Breast epithelium (tissue), 4 donors: ENCODE measurements at regions not wholly inside any gene's neighbourhood (a gene's known extent, or its start where the extent isn't known, plus 50 kb on each side); places are given as distances from the start of the nearest gene placed in this dataset.

Experiments
- DNase-seq, 2 donors: peaks; one replicate each; pipeline ENCODE4 v3.0.0-alpha.2; 2019; ENCODE audit warnings: low spot score in 2 of 2
- H3K27ac ChIP-seq, 2 donors: fragments of 200-600 bp; sonication (generic) in 1 of 2; one replicate each; pipeline ENCODE4 v1.5.1; 2016 to 2019; ENCODE audit warnings: mild to moderate bottlenecking in 1 of 2
- H3K27me3 ChIP-seq, 2 donors: fragments of 200-600 bp; sonication (generic) in 1 of 2; one replicate each; pipeline versions ENCODE4 v1.5.1 to v1.6.0; 2017 to 2019; ENCODE audit warnings: control low read depth in 1 of 2, mild to moderate bottlenecking in 1 of 2
- H3K36me3 ChIP-seq: fragments of 200-600 bp; one replicate; pipeline ENCODE4 v1.5.1; 2019
- H3K4me1 ChIP-seq, 2 donors: fragments of 200-600 bp; sonication (generic); one replicate each; pipeline ENCODE4 v1.5.1; 2016 to 2019; ENCODE audit warnings: control low read depth in 1 of 2
- H3K4me3 ChIP-seq, 3 donors: fragments of 200-600 bp; sonication (generic); 1 replicate in 2 of 3; 2 replicates in 1 of 3; pipeline ENCODE4 v1.5.1; 2016 to 2019; ENCODE audit warnings: mild to moderate bottlenecking in 3 of 3, moderate library complexity in 2 of 3
- H3K9me3 ChIP-seq, 2 donors: fragments of 200-600 bp; sonication (generic) in 1 of 2; one replicate each; pipeline ENCODE4 v1.5.1; 2016 to 2019; ENCODE audit warnings: control low read depth in 1 of 2
- CTCF ChIP-seq, 3 donors: fragments of 450-650 bp; IDR thresholded peaks; one replicate each; pipeline ENCODE4 v1.5.1; 2016 to 2017; ENCODE audit warnings: antibody characterized with exemption in 3 of 3, mild to moderate bottlenecking in 3 of 3, moderate library complexity in 3 of 3
- POLR2A ChIP-seq: fragments of 450-650 bp; IDR thresholded peaks from one replicate; pipeline ENCODE4 v1.6.1; 2016; ENCODE audit warnings: antibody characterized with exemption, mild to moderate bottlenecking, moderate library complexity
- POLR2AphosphoS5 ChIP-seq, 3 donors: sonication (generic); formaldehyde crosslinking; IDR thresholded peaks; one replicate each; pipeline ENCODE4 v1.6.1; 2017; ENCODE audit warnings: antibody characterized with exemption in 3 of 3
- intact Hi-C: fragments of 100-400 bp; cut with DNase I; formaldehyde crosslinking; loops from one replicate; pipeline ENCODE4 v1.15.1; 2023; ENCODE audit warnings: low total_unique reads

GRCh38 chr18:27649621-27650020 is 464.5 kb upstream of the CHST9 start:
- no peak for DNase-seq
- Histone ChIP-seq H3K9me3 (no peaks in the 10 kb centered on the region), H3K27ac (no peak overlapping the region), H3K4me3 (no peak overlapping the region), H3K36me3 (no peaks in the 10 kb centered on the region), H3K4me1 (no peaks in the 10 kb centered on the region), H3K27me3 (no peaks in the 10 kb centered on the region)
- TF ChIP-seq CTCF (IDR thresholded peaks at IDR 0.05), result no peak
- no peak for TF ChIP-seq POLR2AphosphoS5 (IDR thresholded peaks at IDR 0.05)
- no peak for TF ChIP-seq POLR2A
- intact Hi-C loops, result no loop called here

- no peaks in the 10 kb centered on the region for H3K9me3 ChIP-seq
- intact Hi-C loops, result no loop called here
- no peak overlapping the region for H3K27ac ChIP-seq
- H3K27me3 ChIP-seq, result no peaks in the 10 kb centered on the region
- no peaks in the 10 kb centered on the region for H3K4me1 ChIP-seq
- TF ChIP-seq POLR2A (no peak), CTCF (IDR thresholded peaks at IDR 0.05) (no peak), POLR2AphosphoS5 (IDR thresholded peaks at IDR 0.05) (no peak)
- no peak for DNase-seq
- H3K4me3 ChIP-seq, result no peak overlapping the region
- no peaks in the 10 kb centered on the region for H3K36me3 ChIP-seq
Observed at GRCh38 chr18:27645929-27646328, 460.8 kb upstream of the CHST9 start.

- intact Hi-C loops, result no loop called here
- no peak for TF ChIP-seq CTCF (IDR thresholded peaks at IDR 0.05)
- TF ChIP-seq POLR2AphosphoS5 (IDR thresholded peaks at IDR 0.05), result no peak
- no peak for TF ChIP-seq POLR2A
- Histone ChIP-seq H3K36me3 (no peaks in the 10 kb centered on the region), H3K27ac (no peak overlapping the region), H3K4me3 (no peak overlapping the region), H3K4me1 (no peaks in the 10 kb centered on the region), H3K9me3 (no peaks in the 10 kb centered on the region), H3K27me3 (no peaks in the 10 kb centered on the region)
- DNase-seq, result no peak
Observed at GRCh38 chr18:27636576-27637085, 451.5 kb upstream of the CHST9 start.

GRCh38 chr18:27632706-27633105 is 447.6 kb upstream of the CHST9 start:
- no peaks in the 10 kb centered on the region for H3K36me3 ChIP-seq
- H3K4me1 ChIP-seq, result no peaks in the 10 kb centered on the region
- no peak overlapping the region for H3K4me3 ChIP-seq
- no peak overlapping the region for H3K27ac ChIP-seq
- no peak for DNase-seq
- intact Hi-C loops, result no loop called here
- TF ChIP-seq POLR2AphosphoS5 (IDR thresholded peaks at IDR 0.05), result no peak
- TF ChIP-seq POLR2A, result no peak
- peaks cover 0 to 5% of the 10 kb centered on the region in 2 donors for H3K27me3 ChIP-seq
- H3K9me3 ChIP-seq, result no peaks in the 10 kb centered on the region

GRCh38 chr18:27627927-27628326 is 442.8 kb upstream of the CHST9 start:
- Histone ChIP-seq H3K4me3 (no peak overlapping the region), H3K36me3 (no peaks in the 10 kb centered on the region), H3K4me1 (no peaks in the 10 kb centered on the region), H3K9me3 (no peaks in the 10 kb centered on the region), H3K27me3 (peaks cover 0 to 8% of the 10 kb centered on the region in 2 donors), H3K27ac (no peak overlapping the region)
- DNase-seq, result no peak
- intact Hi-C loops, result no loop called here
- TF ChIP-seq CTCF (IDR thresholded peaks at IDR 0.05) (no peak), POLR2AphosphoS5 (IDR thresholded peaks at IDR 0.05) (no peak), POLR2A (no peak)
